Lower leg skin (tissue), 3 donors: ENCODE measurements at regions not wholly inside any gene's neighbourhood (a gene's known extent, or its start where the extent isn't known, plus 50 kb on each side); places are given as distances from the start of the nearest gene placed in this dataset.

Experiments
- POLR2A ChIP-seq, 2 donors: fragments of 450-650 bp; IDR thresholded peaks; one replicate each; pipeline ENCODE4 v1.6.1; 2016 to 2017; ENCODE audit warnings: antibody characterized with exemption in 2 of 2, mild to moderate bottlenecking in 1 of 2, moderate library complexity in 1 of 2
- TF ChIP-seq, protein P1 (sequence below), 3 donors: fragments of 450-650 bp; IDR thresholded peaks; one replicate each; pipeline ENCODE4 v1.5.1; 2016; ENCODE audit warnings: antibody characterized with exemption in 3 of 3, mild to moderate bottlenecking in 3 of 3, moderate library complexity in 2 of 3

- TF ChIP-seq, protein P1, sequence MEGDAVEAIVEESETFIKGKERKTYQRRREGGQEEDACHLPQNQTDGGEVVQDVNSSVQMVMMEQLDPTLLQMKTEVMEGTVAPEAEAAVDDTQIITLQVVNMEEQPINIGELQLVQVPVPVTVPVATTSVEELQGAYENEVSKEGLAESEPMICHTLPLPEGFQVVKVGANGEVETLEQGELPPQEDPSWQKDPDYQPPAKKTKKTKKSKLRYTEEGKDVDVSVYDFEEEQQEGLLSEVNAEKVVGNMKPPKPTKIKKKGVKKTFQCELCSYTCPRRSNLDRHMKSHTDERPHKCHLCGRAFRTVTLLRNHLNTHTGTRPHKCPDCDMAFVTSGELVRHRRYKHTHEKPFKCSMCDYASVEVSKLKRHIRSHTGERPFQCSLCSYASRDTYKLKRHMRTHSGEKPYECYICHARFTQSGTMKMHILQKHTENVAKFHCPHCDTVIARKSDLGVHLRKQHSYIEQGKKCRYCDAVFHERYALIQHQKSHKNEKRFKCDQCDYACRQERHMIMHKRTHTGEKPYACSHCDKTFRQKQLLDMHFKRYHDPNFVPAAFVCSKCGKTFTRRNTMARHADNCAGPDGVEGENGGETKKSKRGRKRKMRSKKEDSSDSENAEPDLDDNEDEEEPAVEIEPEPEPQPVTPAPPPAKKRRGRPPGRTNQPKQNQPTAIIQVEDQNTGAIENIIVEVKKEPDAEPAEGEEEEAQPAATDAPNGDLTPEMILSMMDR (IDR thresholded peaks at IDR 0.05), result no peak
- TF ChIP-seq POLR2A (IDR thresholded peaks at IDR 0.05), result no peak
These were observed 172.8 kb upstream of the PLSCR5 start for GRCh38 chr3:146777941-146778340.
